ENCODE measurements at regions not wholly inside any gene's neighbourhood (a gene's known extent, or its start where the extent isn't known, plus 50 kb on each side); places are given as distances from the start of the nearest gene placed in this dataset.

DNA sequence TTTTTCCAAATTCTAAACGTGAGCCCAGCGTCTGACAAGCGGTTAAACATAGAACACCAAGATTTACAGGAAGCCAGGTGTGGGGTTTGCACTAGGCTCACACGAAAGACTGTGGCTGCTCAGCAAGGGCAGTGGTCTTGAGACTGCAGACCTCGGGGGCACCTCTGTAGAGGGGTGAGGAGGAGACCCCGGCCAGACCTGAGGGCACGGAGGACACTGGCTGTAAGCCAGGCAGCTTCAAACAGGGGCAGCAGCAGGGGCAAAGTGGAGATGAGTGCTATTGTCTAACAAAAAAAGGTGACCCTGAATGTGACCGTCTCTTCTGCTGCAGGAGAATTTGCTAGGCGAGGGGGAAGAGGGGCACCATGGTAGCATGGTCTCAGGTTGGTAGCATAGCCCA is 140.3 kb downstream of the CYP26B1 start:
- Mint-ChIP-seq H3K4me1 (ENCODE audit: low read depth) (no peaks in the 10 kb centered on the region), H3K36me3 (no peaks in the 10 kb centered on the region), H3K4me3 (no peak overlapping the region), H3K9me3 (no peaks in the 10 kb centered on the region), H3K27ac (no peak overlapping the region), H3K27me3 (peaks cover 2% of the 10 kb centered on the region)
- ChIA-PET CTCF (no interaction called here), POLR2A (no interaction called here)
- intact Hi-C loops (cut with micrococcal nuclease) = no loop called here
- DNase-seq = no peak

DNA sequence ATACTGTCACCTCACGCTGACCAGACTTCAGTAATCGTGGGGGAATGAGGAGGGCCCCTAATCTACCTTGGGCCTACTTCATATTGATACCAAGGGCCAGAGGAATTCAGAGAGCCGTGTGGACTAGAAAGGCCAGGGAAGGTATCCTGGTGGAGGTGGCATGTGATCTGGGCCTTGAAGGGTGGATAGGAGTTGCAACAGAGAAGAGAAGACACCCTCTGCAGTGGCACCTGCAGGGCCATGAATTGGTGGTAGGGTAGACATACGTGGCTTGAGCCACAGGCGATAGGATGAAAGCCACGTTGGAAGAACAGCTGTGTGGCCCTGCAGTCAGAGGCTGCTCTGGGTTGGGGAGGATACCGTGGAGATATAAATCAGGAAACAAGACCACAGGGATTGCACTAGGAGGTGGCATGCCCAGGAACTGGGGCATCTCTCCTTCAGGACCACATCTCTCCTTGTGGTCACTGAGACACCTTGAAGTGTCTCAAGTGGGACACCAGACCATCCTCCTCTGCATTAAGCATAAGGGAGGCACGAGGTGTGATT is 141.4 kb downstream of the CYP26B1 start:
- no peaks in the 10 kb centered on the region for H3K4me1 Mint-ChIP-seq (ENCODE audit: low read depth)
- no peak for DNase-seq
- intact Hi-C loops (cut with micrococcal nuclease) = no loop called here
- H3K4me3 Mint-ChIP-seq = no peak overlapping the region
- H3K27me3 Mint-ChIP-seq = peaks cover 2% of the 10 kb centered on the region
- H3K36me3 Mint-ChIP-seq = no peaks in the 10 kb centered on the region
- CTCF ChIA-PET = no interaction called here
- H3K9me3 Mint-ChIP-seq = no peaks in the 10 kb centered on the region
- POLR2A ChIA-PET = no interaction called here
- H3K27ac Mint-ChIP-seq = no peak overlapping the region

DNA sequence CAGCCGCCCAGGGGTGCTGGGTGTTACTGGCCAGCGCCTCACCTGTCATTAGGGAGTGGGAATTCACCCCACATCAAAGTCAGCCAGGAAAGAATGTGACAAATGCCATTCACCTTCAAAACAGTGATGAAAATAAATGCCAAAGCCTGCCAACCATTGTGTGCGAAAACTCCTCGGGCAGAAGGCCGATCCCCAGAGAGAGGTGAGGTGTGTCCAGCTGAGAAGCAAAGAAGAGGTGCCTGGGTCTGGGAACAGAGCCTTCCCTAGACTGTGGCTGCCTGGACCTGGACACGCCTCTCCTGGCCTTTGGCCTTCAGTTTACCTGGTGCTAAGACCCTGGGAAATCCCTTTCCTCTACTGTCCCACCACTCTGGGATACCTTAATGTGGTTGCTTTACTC is 142.7 kb downstream of the CYP26B1 start:
- intact Hi-C loops (cut with micrococcal nuclease) = no loop called here
- H3K27me3 Mint-ChIP-seq = peaks cover 6% of the 10 kb centered on the region
- no peak for DNase-seq
- no peak overlapping the region for H3K27ac Mint-ChIP-seq
- H3K36me3 Mint-ChIP-seq = no peaks in the 10 kb centered on the region
- CTCF ChIA-PET = no interaction called here
- POLR2A ChIA-PET = no interaction called here
- H3K4me3 Mint-ChIP-seq = no peak overlapping the region
- no peaks in the 10 kb centered on the region for H3K9me3 Mint-ChIP-seq
- H3K4me1 Mint-ChIP-seq (ENCODE audit: low read depth) = no peaks in the 10 kb centered on the region

DNA sequence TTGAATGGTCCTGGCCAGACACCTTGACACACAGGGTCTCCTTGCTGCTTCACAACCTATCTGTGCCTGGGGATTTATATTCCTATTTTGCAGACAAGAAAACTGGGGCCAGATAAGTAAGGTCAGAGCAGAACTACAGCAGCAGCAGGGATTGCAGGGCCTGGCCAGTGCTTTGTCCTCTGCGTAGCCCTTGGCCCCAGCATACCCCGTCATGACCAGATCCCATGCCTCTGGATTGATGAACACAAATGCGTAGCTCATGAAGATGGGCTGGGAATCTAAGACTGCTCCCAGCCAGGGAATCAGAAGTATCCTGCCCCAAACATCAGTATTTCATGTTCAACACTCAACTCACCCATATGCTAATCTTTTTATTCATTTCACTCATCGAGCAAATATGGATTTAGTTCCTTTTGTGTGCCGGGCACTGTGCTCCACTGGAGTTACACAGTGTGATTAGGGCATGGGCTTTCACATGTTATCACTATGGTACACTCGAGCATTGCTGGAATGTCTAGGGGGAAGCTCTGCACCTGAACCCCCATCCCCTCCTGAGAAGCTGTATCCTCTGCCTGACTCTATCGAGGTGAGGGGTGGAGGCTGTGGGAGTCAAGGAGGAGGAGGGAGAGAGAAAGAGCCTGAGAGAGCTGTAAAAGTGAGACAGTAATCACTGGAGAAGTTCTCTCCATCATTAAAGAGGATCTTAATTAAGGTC is 143.3 kb downstream of the CYP26B1 start:
- Mint-ChIP-seq H3K27ac (no peak overlapping the region), H3K4me3 (no peak overlapping the region), H3K27me3 (peaks cover 10% of the 10 kb centered on the region), H3K36me3 (no peaks in the 10 kb centered on the region), H3K9me3 (no peaks in the 10 kb centered on the region), H3K4me1 (ENCODE audit: low read depth) (no peaks in the 10 kb centered on the region)
- intact Hi-C loops (cut with micrococcal nuclease) = no loop called here
- ChIA-PET POLR2A (no interaction called here), CTCF (no interaction called here)
- no peak for DNase-seq

DNA sequence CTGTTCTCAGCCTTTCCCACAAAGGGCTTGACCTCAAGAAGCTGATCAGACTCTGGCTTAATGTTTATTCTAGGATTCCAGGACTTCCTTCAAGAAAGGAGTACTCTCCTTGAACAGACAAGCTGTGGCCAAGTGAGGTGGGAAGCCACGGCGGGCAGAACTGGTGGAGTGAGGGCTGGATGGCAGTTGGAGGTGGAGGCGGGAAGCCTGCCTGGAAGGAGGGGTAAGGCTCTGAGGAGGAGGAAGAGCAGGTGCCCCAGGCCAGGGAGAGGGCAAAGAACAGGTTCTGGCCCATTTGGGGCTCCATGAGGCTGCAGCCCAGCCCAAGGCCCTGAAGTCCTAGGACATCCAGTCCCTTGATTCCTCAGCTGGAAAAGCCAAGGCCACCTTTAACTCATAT is 143.9 kb downstream of the CYP26B1 start:
- ChIA-PET CTCF (no interaction called here), POLR2A (no interaction called here)
- H3K4me3 Mint-ChIP-seq = no peak overlapping the region
- no peaks in the 10 kb centered on the region for H3K9me3 Mint-ChIP-seq
- no peak overlapping the region for H3K27ac Mint-ChIP-seq
- no peak for DNase-seq
- peaks cover 10% of the 10 kb centered on the region for H3K27me3 Mint-ChIP-seq
- H3K36me3 Mint-ChIP-seq = no peaks in the 10 kb centered on the region
- intact Hi-C loops (cut with micrococcal nuclease) = no loop called here
- H3K4me1 Mint-ChIP-seq (ENCODE audit: low read depth) = no peaks in the 10 kb centered on the region

DNA sequence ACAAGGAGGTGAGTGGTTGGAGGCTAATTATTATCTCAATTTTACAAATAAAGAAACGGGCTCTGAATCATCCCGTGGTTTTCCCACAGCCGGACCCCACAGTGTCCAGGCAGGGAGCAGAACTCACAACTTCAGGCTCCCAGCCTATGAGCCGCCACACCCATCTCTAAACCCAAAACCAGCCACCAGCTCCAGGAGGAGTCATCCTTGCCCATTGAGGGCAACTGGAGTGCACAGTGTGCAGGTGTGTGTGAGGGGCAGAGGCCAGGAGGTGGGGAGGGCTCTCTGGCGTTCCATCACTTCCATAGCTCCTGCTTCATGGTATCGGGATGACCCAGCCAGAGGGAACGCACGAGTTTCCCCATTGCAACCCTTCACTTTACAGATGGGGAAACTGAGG is 144.5 kb downstream of the CYP26B1 start:
- no peak overlapping the region for H3K27ac Mint-ChIP-seq
- H3K27me3 Mint-ChIP-seq = peaks cover 10% of the 10 kb centered on the region
- ChIA-PET POLR2A (no interaction called here), CTCF (no interaction called here)
- intact Hi-C loops (cut with micrococcal nuclease) = no loop called here
- no peaks in the 10 kb centered on the region for H3K36me3 Mint-ChIP-seq
- no peak for DNase-seq
- no peaks in the 10 kb centered on the region for H3K9me3 Mint-ChIP-seq
- no peaks in the 10 kb centered on the region for H3K4me1 Mint-ChIP-seq (ENCODE audit: low read depth)
- no peak overlapping the region for H3K4me3 Mint-ChIP-seq

DNA sequence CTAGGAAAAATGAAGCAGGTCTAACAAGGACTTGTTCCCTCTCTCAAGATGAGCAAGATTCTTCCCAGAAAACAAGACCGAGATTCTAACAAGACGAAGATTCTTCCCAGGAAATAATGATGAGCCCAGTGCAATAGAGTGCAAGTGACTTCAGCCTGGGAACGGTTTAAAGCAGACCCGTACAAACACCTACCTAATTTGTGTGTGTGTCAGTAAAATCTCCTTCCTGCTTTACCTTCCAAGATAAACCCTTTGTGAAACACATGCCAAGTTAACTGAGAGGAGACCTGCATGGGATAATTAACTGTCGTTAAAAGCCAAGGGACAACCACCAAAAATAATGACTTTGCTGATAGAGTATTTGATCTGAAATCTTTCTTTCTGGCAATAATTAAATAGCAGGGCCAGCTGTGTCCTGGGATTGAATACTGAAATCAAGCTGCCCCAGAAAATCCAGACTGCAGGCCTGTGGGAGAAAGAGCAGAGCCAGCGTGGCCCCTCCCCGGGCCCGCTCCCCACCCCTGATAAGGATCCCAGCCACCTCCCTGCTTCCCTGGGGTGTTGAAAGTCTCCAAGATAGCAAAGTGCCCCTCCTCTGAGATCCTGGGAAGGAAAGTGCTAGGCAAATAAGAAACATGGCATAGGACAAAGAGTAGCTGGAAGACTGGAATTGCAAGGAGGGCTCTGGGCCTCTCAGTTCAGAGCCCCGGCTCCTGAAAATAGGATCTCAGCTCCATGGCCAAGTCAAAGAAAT is 145.5 kb downstream of the CYP26B1 start:
- CTCF ChIA-PET = no interaction called here
- Mint-ChIP-seq H3K4me1 (ENCODE audit: low read depth) (no peaks in the 10 kb centered on the region), H3K9me3 (no peaks in the 10 kb centered on the region), H3K27me3 (peaks cover 10% of the 10 kb centered on the region), H3K27ac (no peak overlapping the region), H3K4me3 (no peak overlapping the region), H3K36me3 (no peaks in the 10 kb centered on the region)
- intact Hi-C loops (cut with micrococcal nuclease) = no loop called here
- POLR2A ChIA-PET = no interaction called here
- no peak for DNase-seq

DNA sequence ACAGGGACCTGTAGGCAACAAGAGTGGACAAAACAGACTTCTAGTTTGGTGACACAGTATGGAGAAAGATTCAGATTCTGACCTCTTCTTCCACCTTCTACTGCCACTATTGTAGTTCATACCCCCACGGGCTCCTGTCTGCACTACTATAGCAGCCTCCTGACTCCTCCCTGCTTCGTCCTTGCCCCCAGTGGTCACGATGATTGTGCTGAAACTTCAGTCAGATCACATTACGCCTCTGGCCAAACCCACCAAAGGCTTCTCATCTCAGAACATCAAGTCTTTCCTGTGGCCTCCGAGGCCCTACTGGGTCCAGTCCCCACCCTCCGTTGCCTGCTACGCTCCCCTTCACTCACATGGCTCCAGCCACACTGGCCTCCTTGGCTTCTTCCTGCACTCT is 147.6 kb downstream of the CYP26B1 start:
- no peak for DNase-seq
- Mint-ChIP-seq H3K4me3 (no peak overlapping the region), H3K9me3 (no peaks in the 10 kb centered on the region), H3K4me1 (ENCODE audit: low read depth) (no peaks in the 10 kb centered on the region), H3K27me3 (peaks cover 10% of the 10 kb centered on the region), H3K36me3 (no peaks in the 10 kb centered on the region), H3K27ac (no peak overlapping the region)
- CTCF ChIA-PET = no interaction called here
- POLR2A ChIA-PET = no interaction called here
- intact Hi-C loops (cut with micrococcal nuclease) = no loop called here

DNA sequence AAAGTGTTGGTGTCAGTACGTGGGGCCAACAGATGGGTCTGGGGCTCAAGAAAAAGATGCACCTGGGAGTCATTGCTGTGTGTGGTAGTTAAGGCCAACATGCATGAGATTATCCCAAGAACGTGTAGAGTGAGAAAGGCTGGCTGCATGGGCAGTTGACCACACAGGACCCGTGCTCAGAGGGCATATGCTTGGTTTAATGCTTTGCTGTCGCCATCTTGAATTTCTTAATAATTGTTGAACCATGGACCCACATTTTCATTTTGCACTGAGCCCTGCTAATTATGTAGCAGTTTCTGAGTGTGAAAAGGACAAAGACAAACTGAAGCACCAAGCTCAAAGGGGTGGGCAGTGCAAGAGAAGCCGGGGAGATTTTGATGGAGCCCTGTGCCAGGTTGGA is 148.1 kb downstream of the CYP26B1 start:
- no peaks in the 10 kb centered on the region for H3K9me3 Mint-ChIP-seq
- DNase-seq = no peak
- H3K27me3 Mint-ChIP-seq = peaks cover 10% of the 10 kb centered on the region
- H3K4me1 Mint-ChIP-seq (ENCODE audit: low read depth) = no peaks in the 10 kb centered on the region
- no peaks in the 10 kb centered on the region for H3K36me3 Mint-ChIP-seq
- intact Hi-C loops (cut with micrococcal nuclease) = no loop called here
- POLR2A ChIA-PET = no interaction called here
- H3K27ac Mint-ChIP-seq = no peak overlapping the region
- CTCF ChIA-PET = no interaction called here
- no peak overlapping the region for H3K4me3 Mint-ChIP-seq

DNA sequence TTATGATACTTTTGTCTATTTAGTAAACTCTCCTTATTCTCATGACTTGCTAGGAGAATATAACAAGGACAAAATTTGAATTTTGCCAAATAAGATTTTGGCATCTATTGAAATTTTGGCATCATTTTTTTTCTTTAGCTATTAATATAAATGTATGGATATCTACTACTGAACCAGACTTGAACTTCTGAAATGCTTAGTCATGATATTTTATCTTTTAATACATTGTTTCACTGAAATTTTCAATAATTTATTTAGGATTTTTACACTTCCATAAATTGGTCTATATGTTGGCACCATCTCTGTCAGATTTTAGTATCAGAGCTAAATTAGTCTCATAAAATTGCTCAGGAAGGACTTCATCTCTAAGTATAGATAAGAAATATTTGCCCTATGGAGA is 149.8 kb downstream of the CYP26B1 start:
- Mint-ChIP-seq H3K27ac (no peak overlapping the region), H3K36me3 (no peaks in the 10 kb centered on the region), H3K9me3 (no peaks in the 10 kb centered on the region), H3K27me3 (peaks cover 10% of the 10 kb centered on the region), H3K4me1 (ENCODE audit: low read depth) (no peaks in the 10 kb centered on the region), H3K4me3 (no peak overlapping the region)
- intact Hi-C loops (cut with micrococcal nuclease) = no loop called here
- CTCF ChIA-PET = no interaction called here
- POLR2A ChIA-PET = no interaction called here
- no peak for DNase-seq

DNA sequence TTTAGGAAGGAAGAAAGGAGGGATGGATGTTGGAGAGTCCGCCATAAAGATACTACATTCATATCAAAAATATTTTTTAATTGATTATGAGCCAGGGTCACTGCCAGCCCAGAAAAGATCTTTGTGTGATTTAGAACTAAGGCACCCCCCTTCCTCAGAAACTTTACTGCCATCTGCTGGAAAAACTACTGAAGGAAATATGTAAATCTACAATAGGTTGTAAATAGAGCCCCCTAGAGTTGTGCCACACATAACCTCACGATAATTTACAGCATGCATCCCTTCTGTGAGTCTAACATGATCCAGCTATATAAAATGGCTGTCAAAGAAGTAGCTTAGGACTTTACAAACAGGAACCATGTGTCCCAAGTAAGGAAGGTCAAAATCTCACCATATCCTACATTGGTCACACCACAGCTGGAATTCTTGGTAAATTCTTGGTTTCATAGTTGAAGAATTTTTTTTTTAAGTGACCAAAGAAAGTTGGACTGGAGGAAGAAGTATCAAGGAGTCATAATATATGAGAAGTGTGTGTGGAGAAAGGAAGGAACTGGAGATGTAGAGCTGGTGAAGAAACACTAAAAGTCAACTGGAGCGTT is 152.5 kb downstream of the CYP26B1 start:
- POLR2A ChIA-PET = no interaction called here
- no peak for DNase-seq
- intact Hi-C loops (cut with micrococcal nuclease) = no loop called here
- CTCF ChIA-PET = interaction anchor here (0.7 kb wide), 1 partner anchor 192 kb away, joined by 3 read pairs; no protein-coding TSS in a partner anchor
- H3K27ac Mint-ChIP-seq = no peak overlapping the region
- no peaks in the 10 kb centered on the region for H3K9me3 Mint-ChIP-seq
- peaks cover 4% of the 10 kb centered on the region for H3K27me3 Mint-ChIP-seq
- no peaks in the 10 kb centered on the region for H3K36me3 Mint-ChIP-seq
- no peak overlapping the region for H3K4me3 Mint-ChIP-seq
- no peaks in the 10 kb centered on the region for H3K4me1 Mint-ChIP-seq (ENCODE audit: low read depth)

DNA sequence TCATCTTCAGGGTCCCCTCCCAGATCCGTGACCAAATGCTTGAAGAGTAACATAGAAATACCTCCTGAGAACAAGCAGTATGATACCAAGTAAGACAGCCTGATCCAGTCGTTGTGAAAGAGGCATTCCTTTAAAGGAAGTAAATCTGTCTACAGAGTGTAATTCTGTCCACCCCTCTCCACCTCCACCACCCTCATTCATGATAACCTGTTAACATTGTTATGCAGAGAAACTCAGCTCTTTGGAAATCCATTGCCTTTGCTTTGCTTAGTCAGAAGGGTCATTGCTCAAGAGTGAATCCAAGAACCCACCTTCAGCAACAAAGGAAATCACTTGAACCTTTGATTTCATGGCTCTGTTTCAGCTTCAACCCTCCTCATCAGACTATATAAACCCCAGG is 155.6 kb downstream of the CYP26B1 start:
- no peak overlapping the region for H3K4me3 Mint-ChIP-seq
- CTCF ChIA-PET = no interaction called here
- no peak overlapping the region for H3K27ac Mint-ChIP-seq
- H3K9me3 Mint-ChIP-seq = no peaks in the 10 kb centered on the region
- H3K4me1 Mint-ChIP-seq (ENCODE audit: low read depth) = no peaks in the 10 kb centered on the region
- no peaks in the 10 kb centered on the region for H3K36me3 Mint-ChIP-seq
- H3K27me3 Mint-ChIP-seq = no peaks in the 10 kb centered on the region
- DNase-seq = no peak
- intact Hi-C loops (cut with micrococcal nuclease) = no loop called here
- POLR2A ChIA-PET = no interaction called here

DNA sequence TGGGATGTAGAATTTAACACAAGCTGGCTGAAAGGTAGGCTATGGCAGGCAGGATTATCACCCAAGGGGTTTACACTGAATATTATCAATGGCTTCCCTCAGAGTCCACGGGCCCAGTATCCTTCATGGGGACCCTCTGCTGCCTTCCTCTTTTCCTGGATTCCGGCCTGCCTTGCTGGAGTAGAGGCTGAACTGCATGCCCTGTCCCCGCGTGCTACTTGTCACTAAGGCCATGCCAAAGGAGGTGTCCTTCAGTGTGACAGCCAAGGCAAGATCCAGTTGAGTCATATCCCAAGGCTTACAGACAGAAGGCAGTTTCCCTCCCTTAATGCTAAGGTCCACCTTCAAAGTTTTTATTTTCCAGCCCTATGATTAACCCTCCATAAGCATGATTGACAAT is 156.3 kb downstream of the CYP26B1 start:
- H3K9me3 Mint-ChIP-seq = no peaks in the 10 kb centered on the region
- intact Hi-C loops (cut with micrococcal nuclease) = no loop called here
- ChIA-PET POLR2A (no interaction called here), CTCF (no interaction called here)
- no peak overlapping the region for H3K4me3 Mint-ChIP-seq
- no peaks in the 10 kb centered on the region for H3K36me3 Mint-ChIP-seq
- H3K4me1 Mint-ChIP-seq (ENCODE audit: low read depth) = no peaks in the 10 kb centered on the region
- no peaks in the 10 kb centered on the region for H3K27me3 Mint-ChIP-seq
- no peak overlapping the region for H3K27ac Mint-ChIP-seq
- DNase-seq = no peak

Data from activated CD4-positive, alpha-beta memory T cell treated with anti-CD3 and anti-CD28 coated beads for 36 hours (primary cell).